ENCODE measurements at regions not wholly inside any gene's neighbourhood (a gene's known extent, or its start where the extent isn't known, plus 50 kb on each side); places are given as distances from the start of the nearest gene placed in this dataset.

DNA sequence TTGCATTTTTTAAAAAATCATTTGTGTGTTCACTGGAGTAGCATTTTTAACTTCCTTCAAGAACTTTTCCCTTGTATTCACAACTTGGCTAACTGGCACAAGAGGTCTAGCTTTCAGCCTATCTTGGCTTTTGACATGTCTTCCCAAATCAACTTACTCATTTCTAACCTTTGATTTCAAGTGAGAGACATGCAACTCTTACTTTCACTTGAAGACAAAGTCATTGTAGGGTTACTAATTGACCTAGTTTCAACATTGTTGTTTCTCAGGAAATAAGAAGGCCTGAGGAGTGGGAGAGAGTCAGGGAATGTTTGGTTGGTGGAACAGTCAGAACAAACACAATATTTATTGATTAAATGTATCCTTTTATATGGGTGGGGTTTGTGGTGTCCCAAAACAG, 95.0 kb upstream of the C9orf72 start (continued):
- TF ChIP-seq KIAA2018 (CRISPR knock-in tag; IDR thresholded peaks at IDR 0.05; ENCODE audit: borderline replicate concordance) = no peak
- TF ChIP-seq, protein P1, sequence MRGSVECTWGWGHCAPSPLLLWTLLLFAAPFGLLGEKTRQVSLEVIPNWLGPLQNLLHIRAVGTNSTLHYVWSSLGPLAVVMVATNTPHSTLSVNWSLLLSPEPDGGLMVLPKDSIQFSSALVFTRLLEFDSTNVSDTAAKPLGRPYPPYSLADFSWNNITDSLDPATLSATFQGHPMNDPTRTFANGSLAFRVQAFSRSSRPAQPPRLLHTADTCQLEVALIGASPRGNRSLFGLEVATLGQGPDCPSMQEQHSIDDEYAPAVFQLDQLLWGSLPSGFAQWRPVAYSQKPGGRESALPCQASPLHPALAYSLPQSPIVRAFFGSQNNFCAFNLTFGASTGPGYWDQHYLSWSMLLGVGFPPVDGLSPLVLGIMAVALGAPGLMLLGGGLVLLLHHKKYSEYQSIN (CRISPR knock-in tag; IDR thresholded peaks at IDR 0.05; ENCODE audit: borderline replicate concordance) = no peak

GRCh38 chr9:27671636-27672035, 98.4 kb upstream of the C9orf72 start:
- DNase-seq (ENCODE audit: low spot score) = no peak
- CTCF ChIA-PET (ENCODE audit: low intra/inter-chr PET ratio, low total read pairs) = no interaction called here
- 43% methylated on average over 5 of the region's 5 CpGs for WGBS (ENCODE audit: low lambda C conversion rate)

More at GRCh38 chr9:27671636-27672035, 98.4 kb upstream of the C9orf72 start:
- no peaks in the 10 kb centered on the region for H3K9me3 ChIP-seq (ENCODE audit: low read length)
- ATAC-seq (no peak), FAIRE-seq (no peak)
- H3K36me3 ChIP-seq (replicated peaks in 1 of 2; ENCODE audit: control insufficient read depth in 1 of 2, insufficient read depth in 2 of 2, low read length in 2 of 2) = no peaks in the 10 kb centered on the region
- POLR2A ChIA-PET = no interaction called here
- H3K4me1 ChIP-seq (ENCODE audit: insufficient read depth, low read length) = no peaks in the 10 kb centered on the region
- in situ Hi-C loops (cut with HindIII; ENCODE audit: extremely low pct_ligation_motif_present, low pct_unique_long_range_greater_than_20kb) (no loop called here), intact Hi-C loops (cut with micrococcal nuclease; ENCODE audit: unreplicated experiment) (no loop called here)
- H3K9ac ChIP-seq (ENCODE audit: insufficient read depth, low read depth, low read length) = no peak overlapping the region
- no peak overlapping the region for H3K4me3 ChIP-seq (replicated peaks in 1 of 3; ENCODE audit: insufficient read depth in 1 of 3, low read depth in 2 of 3, low read length in 3 of 3)
- no peak overlapping the region for H3K27ac ChIP-seq (ENCODE audit: extremely low read length, insufficient read depth, low read length)
- no peak overlapping the region for H3K4me2 ChIP-seq (ENCODE audit: low read depth, low read length)
- no peak overlapping the region for H2AFZ ChIP-seq (ENCODE audit: low read length)
- no peaks in the 10 kb centered on the region for H3K27me3 ChIP-seq (ENCODE audit: control insufficient read depth in 1 of 2, insufficient read depth in 2 of 2, low read length in 2 of 2)
- no peaks in the 10 kb centered on the region for H3K79me2 ChIP-seq (ENCODE audit: insufficient read depth, low read length)
- no TSS peak for BruUV-seq (replicated peaks)
- TF ChIP-seq BATF2 (CRISPR knock-in tag; IDR thresholded peaks at IDR 0.05) = no peak
- no peaks in the 10 kb centered on the region for H4K20me1 ChIP-seq (ENCODE audit: insufficient read depth, low read length)
